ENCODE measurements at regions not wholly inside any gene's neighbourhood (a gene's known extent, or its start where the extent isn't known, plus 50 kb on each side); places are given as distances from the start of the nearest gene placed in this dataset.

DNA sequence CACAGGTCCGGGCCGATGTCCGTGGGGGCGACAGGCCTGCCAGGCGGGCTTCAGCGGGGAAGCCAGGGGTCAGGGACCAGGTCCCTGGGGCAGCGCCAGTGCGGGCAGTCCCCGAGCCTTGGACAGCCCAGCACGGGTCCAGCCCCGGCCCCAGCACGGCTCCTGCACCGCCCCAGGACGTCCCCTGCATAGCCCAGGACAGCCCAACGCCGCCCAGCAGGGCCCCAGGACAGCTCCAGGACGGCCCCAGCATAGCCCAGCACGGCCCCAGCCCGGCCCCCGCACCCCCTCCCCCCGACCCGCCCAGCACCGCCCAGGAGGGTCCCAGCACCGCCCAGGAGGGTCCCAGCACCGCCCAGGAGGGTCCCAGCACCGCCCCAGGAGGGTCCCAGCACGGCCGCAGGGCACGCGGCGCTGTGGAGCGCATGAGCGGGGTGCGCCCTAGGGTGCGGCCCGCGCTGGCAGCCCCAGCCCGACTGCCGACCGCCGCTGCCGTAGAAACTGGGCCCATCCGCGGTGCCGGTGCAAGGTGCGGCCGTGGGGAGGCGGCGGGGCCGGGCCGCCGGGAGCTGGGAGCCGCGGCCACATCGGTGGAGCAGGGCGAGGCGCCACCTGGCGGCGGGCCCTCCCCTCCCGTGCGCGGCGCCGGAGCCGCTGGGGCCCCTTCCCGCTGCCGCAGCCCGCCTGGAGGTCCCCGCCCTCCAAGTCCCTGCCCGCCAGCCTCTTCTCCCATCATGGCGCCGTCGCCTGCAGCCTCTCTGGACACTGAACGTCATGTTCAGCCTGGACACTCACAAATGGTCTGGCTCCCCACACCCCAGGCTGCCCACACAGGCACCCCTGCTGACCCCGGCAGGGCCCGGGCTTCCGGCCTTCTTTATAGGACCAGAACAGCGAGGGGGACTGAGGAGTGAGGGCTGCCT, 106.8 kb upstream of the NKX1-1 start:
- DNase-seq = peak in 5 of 51 donors; percentile 7 to 44 (median 10)

GRCh38 chr4:1512051-1512737, 106.0 kb upstream of the NKX1-1 start:
- no peak for DNase-seq

DNA sequence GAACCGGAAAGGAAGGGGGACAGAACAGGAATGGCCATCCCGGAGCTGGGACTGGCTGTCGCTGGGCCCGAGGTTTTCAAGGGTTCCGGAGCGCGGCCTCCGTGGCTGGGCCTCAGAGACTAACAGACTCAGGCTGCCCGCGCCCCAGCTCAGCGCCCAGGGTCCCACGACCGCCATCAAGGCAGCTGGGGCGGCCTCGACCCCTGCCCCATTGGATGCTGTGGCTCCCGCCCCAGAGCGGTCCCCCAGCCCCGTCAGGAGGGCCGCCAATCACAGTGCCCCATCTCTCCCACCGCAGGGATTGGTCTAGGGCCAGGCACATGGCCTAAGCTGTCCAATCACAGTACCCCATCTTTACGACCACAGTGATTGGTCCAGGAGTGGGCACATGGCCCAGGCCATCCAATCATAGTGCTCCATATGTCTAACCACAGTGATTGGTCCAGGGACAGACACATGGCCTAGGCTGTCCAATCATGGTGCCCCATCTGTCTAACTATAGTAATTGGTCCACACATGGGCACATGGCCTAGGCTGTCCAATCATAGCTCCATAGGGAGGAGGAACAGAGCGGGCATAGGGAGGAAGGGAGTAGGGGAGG, 105.3 kb upstream of the NKX1-1 start:
- DNase-seq = peak in 3 of 51 donors; percentile 8 to 63 (median 24)

DNA sequence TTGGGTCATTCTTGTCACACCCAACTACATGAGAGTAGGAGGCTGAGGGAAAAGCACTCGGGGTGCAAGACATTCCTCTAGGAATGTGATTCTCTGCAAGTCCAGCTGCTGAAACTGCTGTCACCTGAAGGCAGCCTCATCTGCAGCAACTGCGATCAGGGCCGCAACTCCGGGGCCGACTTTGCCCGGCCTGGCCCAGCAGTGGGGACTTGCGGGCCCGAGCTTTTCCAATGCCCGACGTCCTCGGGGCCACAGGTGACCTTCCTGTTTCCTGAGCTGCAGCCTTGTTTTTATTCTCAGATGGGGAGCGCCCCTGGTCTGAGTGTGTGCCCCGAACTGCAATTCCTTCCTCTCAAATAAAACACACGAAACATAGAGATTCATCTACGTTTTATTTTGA, 104.7 kb upstream of the NKX1-1 start:
- no peak for DNase-seq

- DNase-seq = no peak
These were observed 103.1 kb upstream of the NKX1-1 start for GRCh38 chr4:1509366-1509765.

GRCh38 chr4:1508161-1509160, 102.2 kb upstream of the NKX1-1 start:
- DNase-seq = no peak

DNA sequence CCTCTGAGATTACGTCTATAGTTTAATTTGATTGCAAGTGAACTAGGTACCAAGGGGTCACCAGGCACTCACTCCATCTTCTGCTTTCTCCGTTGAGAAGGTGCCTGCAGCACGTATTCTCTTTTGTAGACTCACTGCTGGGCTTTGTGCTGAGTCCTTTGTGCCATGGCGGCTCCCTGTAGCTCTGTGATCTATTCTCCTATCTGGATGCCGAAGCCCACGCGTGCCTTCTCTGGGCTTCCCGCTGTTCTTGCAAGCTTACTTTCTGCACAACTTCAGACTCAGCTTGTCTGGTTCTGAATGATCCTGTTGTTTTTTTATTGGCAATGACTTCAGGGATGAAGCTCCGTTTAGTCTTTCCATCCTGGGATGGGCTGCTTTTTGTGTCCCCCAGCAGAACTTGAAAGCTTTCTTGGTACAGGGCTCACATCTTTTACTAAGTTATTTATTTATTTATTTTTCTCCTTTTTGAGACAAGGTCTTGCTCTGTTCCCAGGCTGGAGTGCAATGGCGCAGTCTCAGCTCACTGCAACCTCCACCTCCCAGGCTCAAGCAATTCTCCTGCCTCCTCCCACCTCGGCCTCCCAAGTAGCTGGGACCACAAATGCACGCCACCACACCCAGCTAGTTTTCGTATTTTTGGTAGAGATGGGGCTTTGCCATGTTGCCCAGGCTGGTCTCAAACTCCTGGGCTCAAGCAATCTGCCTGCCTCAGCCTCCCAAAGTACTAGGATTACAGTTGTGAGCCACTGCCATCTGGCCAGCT, 100.9 kb upstream of the NKX1-1 start:
- no peak for DNase-seq

DNA sequence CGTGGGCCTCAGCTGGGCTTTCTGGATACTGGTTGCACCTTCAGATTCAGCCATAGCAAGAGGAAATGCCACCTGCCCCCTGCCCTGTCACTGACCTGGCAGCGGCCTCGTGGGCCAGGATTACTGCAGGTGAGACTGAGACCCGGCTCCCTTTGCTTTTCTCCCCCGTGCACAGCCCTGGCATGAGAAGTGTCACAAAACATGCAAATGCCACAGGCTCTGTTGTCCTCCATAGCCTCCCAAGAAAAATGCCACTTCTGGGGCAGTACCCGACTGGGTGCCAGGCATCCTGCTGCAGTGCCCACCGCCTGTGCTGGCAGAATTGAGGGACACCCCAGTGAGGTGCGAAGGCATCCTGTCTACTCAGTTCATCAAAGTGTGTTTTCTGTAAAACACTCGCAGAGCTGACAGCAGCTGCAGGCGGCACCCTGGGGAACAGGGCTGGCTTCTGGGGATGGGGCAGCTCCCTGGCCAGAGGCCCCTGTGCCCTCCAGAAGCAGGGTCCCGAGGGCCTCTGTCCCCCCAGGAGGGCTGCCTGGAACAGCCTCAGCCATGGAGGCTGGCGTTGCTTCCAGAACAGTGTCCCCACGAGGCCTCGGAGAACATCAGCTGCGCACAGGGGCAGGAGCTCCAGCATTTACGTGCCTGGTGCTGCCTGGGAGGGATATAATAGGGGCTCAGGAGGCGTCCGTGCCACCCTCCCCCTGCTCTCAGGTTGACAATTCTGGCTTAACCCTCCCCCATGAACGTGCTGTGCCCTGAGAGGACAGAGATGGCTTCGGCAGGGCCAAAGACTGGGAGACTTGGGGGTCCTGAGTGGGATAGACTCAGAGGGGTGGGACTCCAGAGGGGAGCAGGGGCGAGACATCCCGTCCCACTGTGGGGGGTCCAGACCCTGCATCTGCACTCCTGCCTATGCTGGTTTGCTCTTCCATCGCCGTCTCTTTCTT, 99.5 kb upstream of the NKX1-1 start:
- no peak for DNase-seq

- no peak for DNase-seq
These were observed 98.6 kb upstream of the NKX1-1 start for GRCh38 chr4:1504595-1505500.

DNA sequence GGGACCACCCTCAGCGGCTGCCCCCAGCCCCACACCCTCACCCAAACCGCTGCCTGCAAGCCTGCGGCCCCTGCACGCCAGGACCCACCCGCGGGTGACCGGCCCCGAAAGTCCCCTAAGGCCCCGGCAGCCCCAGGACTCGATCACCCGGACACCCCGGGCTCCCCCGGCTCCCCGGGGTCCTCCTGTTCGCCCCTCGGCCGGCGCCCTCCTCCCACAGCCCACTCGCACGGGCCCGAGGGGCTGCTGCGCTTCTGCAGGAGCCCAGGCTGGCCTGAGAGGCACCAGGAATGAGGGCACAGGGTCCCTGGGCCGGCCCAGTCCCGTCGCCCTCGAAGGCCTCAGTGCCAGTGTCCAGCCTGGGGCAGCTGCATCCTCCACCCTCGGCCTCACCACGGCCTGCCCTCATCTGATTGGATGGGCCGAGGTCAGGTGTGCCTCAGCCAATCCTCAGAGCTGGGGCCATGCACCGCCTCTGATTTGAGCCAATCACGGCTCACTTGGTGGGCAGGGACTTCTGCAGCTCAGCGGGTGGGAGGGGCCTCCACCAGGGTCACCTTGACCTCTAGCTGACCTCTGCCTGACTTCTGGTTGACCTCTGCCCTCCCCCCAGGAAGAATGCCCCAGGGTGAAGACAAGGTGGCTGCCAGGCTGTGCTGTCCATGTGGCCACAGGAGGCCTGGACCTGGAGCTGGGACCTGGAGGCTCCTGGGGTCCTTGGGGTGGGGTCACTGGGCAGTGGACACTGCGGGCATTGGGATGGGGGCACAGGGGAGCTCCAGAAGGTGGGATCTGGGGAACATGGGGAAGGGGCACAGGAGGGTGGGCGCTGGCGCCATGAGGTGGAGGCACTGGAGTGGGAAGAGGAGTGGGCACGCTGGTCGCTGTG, 97.6 kb upstream of the NKX1-1 start:
- DNase-seq = no peak

- no peak for DNase-seq
These were observed 96.7 kb upstream of the NKX1-1 start for GRCh38 chr4:1502976-1503375.

DNA sequence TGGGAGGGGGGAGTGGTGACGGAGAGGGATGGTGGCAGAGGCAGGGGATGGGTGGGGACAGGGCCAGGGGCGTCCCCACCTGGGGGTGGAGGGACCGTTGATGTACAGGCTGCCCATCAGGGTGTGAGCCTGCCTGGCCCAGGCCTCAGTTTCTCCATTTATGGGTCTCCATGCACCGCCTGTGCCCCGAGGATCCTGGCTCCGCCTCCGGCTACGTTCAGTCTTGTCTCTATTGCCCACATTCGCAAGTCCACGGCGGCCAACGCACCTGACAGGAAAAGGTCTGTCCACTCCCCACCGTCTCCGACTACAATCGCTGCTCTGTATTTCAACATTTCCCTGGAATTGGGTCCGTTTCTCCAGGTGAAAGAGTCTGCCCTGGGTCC, 96.3 kb upstream of the NKX1-1 start:
- DNase-seq = no peak

- no peak for DNase-seq
These were observed 95.7 kb upstream of the NKX1-1 start for GRCh38 chr4:1501754-1502500.

DNA sequence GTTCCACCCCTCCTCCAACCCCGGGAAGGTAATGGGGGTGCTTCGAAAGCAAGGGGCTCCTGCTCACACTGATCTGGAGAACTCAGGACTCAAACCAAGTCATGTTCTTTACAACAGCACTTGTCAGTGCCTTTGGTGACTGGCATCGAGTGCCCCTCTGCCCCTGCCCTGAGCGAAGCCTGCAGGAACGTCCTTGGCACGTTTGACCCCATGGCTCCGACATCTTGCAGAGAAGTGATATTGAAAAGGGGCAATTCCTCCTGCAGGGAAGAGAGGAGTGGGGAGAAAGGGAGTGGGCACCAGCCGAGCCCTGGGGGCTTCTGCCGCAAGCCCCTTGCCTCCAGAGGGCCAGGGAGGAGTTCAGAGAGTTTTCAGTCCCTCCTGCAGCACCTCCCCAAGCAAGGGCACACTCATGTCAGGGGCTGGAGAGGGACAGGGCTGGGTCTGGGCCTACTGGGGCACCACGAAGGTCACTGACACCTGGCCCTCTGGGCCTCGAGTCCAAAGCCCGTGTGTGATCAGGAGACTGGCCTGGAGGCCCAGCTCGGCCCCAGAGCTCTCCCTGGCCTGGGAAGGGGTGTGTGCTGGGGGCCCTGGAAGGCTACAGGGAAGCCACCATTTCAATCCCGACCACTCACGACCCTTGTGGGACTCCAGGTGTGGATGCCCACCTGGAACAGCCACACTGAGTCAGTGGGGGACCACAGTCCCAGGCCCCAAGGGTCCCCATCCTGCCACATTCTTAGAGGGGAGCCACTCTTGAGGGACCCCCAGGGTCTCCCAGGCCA, 94.9 kb upstream of the NKX1-1 start:
- DNase-seq = no peak

GRCh38 chr4:1500231-1500965, 94.2 kb upstream of the NKX1-1 start:
- DNase-seq = no peak
